ENCODE measurements at regions not wholly inside any gene's neighbourhood (a gene's known extent, or its start where the extent isn't known, plus 50 kb on each side); places are given as distances from the start of the nearest gene placed in this dataset.

- Histone ChIP-seq H3K4me1 (no peaks in the 10 kb centered on the region), H3K27ac (no peak overlapping the region)
Measured at GRCh38 chr3:40923143-40923542, 276.2 kb upstream of the CTNNB1 start.

GRCh38 chr3:40923651-40924050, 275.7 kb upstream of the CTNNB1 start:
- no peaks in the 10 kb centered on the region for H3K27me3 ChIP-seq
- 95 to 100% (median 96%) methylated on average over 4 of the region's 4 CpGs for WGBS, 4 donors
- no peaks in the 10 kb centered on the region for H3K4me1 ChIP-seq
- H3K4me3 ChIP-seq: no peak overlapping the region
- TF ChIP-seq CTCF (IDR thresholded peaks at IDR 0.05) (no peak), POLR2A (IDR thresholded peaks at IDR 0.05) (no peak)
- DNase-seq (no peak), ATAC-seq (no peak)
- no peaks in the 10 kb centered on the region for H3K36me3 ChIP-seq
- no peak overlapping the region for H3K27ac ChIP-seq
- no peaks in the 10 kb centered on the region for H3K9me3 ChIP-seq
- intact Hi-C loops (cut with DNase I): no loop called here

More at GRCh38 chr3:40923143-40923542, 276.2 kb upstream of the CTNNB1 start:
- Histone ChIP-seq H3K36me3 (no peaks in the 10 kb centered on the region), H3K4me3 (no peak overlapping the region), H3K9me3 (no peaks in the 10 kb centered on the region), H3K27me3 (no peaks in the 10 kb centered on the region)
- no peak for ATAC-seq
- TF ChIP-seq CTCF (IDR thresholded peaks at IDR 0.05) (no peak), POLR2A (IDR thresholded peaks at IDR 0.05) (no peak)
- intact Hi-C loops (cut with DNase I): no loop called here
- WGBS, 4 donors: 87 to 98% (median 93%) methylated on average over 4 of the region's 4 CpGs
- no peak for DNase-seq

DNA sequence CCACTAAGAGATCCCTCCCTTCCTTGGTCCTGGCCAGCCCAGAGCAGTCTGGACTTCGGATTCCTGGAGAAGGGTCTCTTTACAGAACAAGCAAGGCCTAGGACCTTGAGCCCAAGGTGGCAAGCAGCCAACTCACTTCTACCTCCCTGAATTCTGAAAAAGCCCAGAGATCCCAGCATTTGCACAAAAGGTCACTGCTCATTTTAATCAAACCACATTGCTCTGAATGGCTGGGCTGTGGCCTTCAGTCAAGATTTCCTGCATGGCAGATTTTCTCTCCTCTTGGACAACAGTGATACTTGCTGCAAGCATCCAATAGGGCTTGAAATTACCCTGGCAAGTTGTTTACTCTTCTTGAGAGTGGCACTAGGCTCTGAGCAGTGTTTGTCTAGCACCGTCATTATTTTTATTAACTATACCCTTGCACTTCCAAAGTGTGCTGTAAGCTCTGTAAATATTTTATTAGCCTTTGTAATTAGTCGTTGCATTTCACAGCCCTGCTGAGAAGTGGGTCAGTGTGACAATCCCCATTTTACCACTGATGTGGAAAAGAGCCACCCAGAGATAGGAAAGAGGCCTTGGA, 274.7 kb upstream of the CTNNB1 start:
- H3K27me3 ChIP-seq: no peaks in the 10 kb centered on the region
- no peak for DNase-seq
- no peak overlapping the region for H3K4me3 ChIP-seq
- H3K9me3 ChIP-seq: peaks cover 0 to 5% (median 0%) of the 10 kb centered on the region in 12 donors
- TF ChIP-seq POLR2A (IDR thresholded peaks at IDR 0.05): no peak
- no peak for TF ChIP-seq CTCF (IDR thresholded peaks at IDR 0.05)
- H3K4me1 ChIP-seq: no peaks in the 10 kb centered on the region
- H3K27ac ChIP-seq: no peak overlapping the region
- 77 to 88% (median 79%) methylated on average over 3 of the region's 3 CpGs for WGBS, 4 donors
- intact Hi-C loops (cut with DNase I): no loop called here
- H3K36me3 ChIP-seq: no peaks in the 10 kb centered on the region
- ATAC-seq: no peak

- TF ChIP-seq CTCF (IDR thresholded peaks at IDR 0.05) (no peak), POLR2A (IDR thresholded peaks at IDR 0.05) (no peak)
- intact Hi-C loops (cut with DNase I): no loop called here
- Histone ChIP-seq H3K4me3 (no peak overlapping the region), H3K27ac (no peak overlapping the region), H3K9me3 (peaks cover 0 to 5% (median 0%) of the 10 kb centered on the region in 12 donors), H3K36me3 (no peaks in the 10 kb centered on the region), H3K27me3 (no peaks in the 10 kb centered on the region), H3K4me1 (no peaks in the 10 kb centered on the region)
- DNase-seq (no peak), ATAC-seq (no peak)
- WGBS, 4 donors: 66 to 83% (median 80%) methylated on average over 3 of the region's 3 CpGs
Measured at GRCh38 chr3:40925231-40925630, 274.1 kb upstream of the CTNNB1 start.

All from heart left ventricle (tissue), 16 donors.